IPS-11a (cell line): ENCODE measurements at regions not wholly inside any gene's neighbourhood (a gene's known extent, or its start where the extent isn't known, plus 50 kb on each side); places are given as distances from the start of the nearest gene placed in this dataset.
"Not testable (repeated sequence)": the region's sequence is repeated elsewhere in the genome, so short reads cannot be mapped to it uniquely, and the experiment has no call there.

Source experiments
- H3K4me3 ChIP-seq: one replicate; pipeline ENCODE4 v1.5.1; 2013; ENCODE audit warnings: low read depth, low read length, control low read depth

DNA sequence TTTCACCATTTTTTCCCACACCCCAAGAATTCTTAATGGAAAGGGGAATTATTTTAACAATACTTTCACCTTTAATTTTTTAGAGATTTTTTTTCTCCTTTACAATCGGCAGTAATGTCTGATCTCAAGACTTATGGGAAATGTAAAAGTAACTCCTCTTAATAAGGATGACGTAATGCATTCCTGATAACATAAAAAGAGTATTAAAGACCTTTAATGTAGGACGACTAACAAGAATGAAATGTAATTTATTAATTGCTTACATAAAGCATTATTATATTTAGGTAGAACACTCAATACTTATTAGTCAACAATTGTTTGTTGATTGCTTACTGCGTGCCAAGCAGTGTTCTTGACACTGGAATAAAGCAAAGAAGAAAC lies 416.8 kb upstream of the NAALADL2 start:
- H3K4me3 ChIP-seq, result no peak overlapping the region

DNA sequence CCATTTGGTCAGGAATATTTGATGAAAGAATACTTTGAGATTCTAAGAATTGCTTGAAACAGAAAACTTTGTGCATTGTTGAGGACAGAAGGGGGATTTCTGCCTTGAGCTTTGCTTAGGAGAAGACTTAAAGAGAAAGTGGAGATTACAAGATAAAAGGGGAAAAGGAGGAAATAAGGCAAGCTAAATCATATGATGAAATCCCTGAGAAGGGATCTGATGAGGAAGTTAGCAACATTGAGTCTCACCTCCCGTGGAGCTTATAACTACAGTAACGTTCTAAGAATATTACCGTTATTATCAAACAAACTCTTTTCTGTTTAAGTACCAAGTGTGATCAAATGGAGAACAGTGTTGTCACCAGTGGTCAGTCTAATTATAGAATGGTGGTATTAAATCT lies 414.7 kb upstream of the NAALADL2 start:
- H3K4me3 ChIP-seq, result no peak overlapping the region

DNA sequence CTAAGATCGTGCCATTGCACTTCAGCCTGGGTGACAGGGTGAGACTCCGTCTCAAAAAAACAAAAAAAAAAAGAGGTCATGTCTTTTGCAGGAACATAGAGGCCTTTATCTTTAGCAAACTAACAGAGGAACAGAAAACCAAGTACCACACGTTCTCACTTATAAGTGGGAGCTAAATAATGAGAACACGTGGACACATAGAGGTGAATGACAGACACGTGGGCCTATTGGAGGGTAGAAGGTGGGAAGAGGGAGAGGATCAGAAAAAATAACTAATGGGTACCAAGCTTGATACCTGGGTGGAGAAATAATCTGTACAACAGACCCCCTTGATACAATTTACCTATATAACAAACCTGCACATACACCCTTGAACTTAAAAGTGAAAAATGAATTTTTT lies 401.4 kb upstream of the NAALADL2 start:
- no peak overlapping the region for H3K4me3 ChIP-seq

DNA sequence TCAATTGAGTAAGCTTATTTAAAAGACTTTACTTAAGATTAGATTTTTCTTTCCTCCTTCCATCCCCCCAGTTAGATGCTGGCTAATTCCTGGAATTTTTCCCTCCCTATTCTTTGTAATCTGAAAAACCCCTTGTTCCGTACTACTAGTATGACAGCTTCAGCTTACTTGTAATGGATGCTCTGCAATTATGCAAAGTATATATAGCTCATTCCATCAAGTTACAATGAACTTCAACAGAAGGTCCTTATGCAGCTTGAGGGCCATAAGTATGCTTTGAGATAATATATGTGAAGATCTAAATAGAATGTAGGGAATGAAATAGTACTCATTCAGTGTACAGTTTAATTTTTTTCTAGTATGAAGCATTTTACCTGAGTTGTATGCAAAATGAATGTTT lies 398.3 kb upstream of the NAALADL2 start:
- H3K4me3 ChIP-seq, result no peak overlapping the region

DNA sequence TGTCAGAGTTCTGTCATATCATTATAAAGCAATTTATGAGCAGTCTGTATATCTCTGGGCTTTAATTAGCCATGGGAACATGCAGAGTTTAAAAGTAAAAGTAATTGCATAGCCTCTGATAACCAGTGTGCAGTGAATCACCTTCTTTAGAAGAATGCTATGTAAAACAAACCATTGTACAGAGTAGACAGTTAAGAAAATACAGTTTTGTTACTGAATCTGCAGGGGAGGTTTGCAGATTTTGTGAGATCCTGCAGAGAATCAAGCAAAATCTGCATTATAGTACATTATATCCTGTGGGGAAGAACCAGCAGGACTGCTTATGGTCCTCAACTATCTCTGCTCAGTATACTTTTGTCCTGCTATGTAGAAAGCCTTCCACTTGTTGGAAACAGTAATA lies 396.2 kb upstream of the NAALADL2 start:
- no peak overlapping the region for H3K4me3 ChIP-seq

DNA sequence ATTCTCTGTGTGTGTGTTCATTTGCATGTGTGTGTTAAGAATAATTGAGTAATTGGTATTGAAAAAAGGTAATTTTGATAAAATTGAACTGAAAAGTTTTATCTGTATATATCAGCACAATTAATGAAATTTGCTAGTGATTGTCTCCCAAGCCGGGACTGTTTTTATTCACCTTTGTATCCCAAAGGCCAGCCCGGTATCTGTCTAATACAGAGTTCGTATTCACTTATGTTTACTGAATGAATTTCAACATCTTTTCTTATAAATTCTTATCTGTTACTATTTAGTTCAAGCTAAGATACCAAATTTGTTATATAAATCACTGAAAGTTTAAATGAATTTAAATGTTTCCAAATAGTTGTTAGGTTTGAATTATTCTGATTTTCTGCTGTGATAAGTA lies 394.0 kb upstream of the NAALADL2 start:
- no peak overlapping the region for H3K4me3 ChIP-seq

DNA sequence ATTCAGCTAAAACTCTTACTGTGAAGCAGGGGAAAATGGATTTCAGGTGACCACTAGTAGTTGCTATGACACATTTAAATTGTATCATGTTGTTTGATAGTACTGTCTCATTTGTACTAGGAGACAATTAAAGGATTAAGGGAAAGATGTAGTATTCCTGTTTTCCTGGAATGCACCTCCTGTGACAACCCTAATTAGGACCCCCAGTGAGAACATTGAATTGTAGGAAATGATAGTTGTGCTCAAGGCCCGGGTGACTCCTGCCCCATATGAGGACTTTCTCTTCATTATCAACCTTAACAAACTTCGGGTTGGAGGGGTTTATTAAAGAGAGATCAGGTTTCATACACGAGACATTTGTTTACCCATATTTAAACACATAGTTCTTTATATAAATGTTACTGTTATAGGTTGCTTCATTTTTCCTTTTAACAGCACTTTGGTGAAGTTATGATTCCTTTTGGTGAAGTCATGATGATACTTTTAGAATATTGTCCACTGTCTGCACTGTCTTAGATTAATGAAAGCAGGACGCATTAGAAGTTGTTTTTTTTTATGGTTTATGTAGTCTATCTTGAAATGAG lies 392.6 kb upstream of the NAALADL2 start:
- H3K4me3 ChIP-seq, result no peak overlapping the region

DNA sequence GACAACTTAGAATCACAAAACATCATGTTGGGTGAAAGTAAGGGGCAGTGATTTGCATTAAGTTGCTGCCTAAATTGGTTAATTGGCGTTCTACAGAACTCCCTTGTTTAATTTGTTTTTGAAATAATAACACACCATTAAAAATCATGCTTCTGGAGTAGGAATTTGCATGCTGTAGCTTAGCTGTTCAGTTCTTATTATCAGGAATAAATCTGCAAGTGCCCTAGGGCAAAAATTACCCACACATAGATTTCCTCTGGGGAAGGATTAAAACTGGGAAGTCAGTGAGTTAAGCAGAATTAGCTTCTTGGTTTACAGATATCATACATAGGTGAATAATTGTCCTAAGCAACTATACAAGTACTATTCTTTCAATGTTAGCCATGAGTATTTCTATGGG lies 381.6 kb upstream of the NAALADL2 start:
- H3K4me3 ChIP-seq, result no peak overlapping the region

DNA sequence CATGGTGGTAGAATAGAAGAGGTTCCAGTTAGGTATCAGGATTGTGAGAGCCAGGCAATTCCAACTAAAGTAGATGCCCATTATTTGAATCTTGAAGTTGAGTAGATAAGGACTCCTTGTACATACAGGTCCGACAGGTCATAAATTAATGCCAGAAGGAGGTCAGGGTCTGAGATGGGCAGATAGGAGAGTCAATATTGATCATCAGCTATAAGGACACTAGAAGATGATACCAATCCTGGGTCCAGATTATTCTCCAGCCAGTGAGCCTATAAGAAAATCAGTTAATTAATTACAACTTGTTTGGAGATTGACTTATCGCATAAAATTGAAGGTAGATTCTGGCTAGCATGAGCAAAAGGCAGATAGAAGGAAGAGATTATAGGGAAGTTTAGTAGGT lies 378.4 kb upstream of the NAALADL2 start:
- H3K4me3 ChIP-seq, result no peak overlapping the region

DNA sequence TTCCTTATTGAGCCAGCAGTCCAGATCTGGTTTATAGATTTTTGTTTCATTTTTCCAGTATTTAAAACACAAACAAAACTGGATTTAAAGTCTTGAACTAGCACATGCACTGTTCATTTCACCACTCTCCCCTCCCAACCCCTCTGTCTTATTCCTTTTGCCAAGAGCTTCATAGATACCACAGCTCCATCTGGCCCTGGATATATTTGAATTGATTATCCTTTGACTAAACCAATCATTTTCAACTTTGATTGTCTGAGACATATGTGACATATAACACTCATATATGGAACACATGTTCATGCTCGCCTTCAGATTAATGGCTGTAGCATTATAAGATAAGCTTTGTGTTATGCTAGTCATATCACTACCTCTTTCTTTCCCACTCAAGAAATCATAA lies 376.6 kb upstream of the NAALADL2 start:
- H3K4me3 ChIP-seq, result no peak overlapping the region

DNA sequence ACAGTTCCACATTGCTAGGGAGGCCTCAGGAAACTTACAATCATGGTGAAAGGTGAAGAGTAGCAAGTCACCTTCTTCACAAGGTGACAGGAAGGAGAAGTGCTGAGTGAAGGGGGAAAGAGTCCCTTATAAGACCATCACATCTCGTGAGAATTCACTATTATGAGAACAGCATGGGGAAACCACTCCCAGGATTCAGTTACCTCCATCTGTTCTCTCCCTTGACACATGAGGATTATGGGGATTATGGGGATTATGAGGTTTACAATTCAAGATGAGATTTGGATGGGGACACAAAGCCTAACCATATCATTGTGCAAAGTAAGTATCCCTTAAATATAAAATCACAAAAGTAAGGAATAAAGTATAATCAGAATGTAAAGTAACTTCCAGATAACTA lies 375.9 kb upstream of the NAALADL2 start:
- no peak overlapping the region for H3K4me3 ChIP-seq

DNA sequence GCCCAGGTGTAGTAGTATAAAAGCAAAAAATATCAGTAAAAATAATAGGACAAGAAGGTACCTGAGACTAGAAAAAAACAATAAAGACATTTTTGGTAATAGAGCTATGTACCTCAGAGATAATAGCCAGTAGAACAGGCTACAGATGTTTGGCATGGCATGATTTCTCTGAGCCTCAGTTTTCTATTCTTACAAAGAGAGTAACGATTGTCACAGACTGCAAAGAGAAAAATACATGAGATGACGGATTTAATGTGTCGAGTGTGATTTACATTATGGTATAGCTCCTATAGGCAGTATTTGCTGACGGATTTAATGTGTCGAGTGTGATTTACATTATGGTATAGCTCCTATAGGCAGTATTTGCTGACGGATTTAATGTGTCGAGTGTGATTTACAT lies 375.3 kb upstream of the NAALADL2 start:
- not testable (repeated sequence) for H3K4me3 ChIP-seq

DNA sequence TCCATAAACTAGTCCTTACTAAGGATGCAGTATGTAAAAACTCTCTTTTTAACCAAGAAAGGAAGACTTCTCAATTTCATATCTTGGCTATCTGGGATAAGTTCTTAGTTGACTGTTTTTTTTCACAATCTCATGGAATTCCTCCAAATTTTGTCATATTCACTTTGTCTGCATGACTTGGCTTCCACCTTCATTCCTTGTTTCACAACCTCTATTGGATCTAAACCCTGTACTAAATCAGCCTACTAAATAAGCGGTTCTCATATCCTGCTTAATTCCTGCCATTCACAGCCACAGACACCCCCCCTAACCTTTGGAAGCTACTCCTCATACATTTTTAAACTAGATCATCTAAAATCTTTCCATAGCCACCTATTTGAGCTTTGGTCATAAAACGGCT lies 370.6 kb upstream of the NAALADL2 start:
- no peak overlapping the region for H3K4me3 ChIP-seq

DNA sequence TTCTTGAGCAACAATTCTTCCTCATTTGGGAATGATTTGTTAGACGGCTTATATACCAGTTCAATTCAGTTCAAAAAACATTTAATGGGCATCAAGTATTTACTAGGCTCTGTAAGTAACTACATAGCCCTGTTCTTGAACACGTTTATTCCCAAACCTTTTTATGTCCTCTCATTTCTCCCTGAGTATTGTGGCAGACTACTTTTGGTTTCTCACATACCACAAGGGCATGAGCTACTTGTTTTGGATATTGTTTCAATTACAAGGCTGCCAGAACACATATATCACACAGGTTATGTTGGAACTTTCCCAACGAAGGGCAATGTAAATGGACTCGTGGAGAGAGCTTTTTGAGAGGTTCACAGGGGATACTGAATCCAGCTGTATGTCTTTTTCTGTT lies 363.8 kb upstream of the NAALADL2 start:
- no peak overlapping the region for H3K4me3 ChIP-seq

DNA sequence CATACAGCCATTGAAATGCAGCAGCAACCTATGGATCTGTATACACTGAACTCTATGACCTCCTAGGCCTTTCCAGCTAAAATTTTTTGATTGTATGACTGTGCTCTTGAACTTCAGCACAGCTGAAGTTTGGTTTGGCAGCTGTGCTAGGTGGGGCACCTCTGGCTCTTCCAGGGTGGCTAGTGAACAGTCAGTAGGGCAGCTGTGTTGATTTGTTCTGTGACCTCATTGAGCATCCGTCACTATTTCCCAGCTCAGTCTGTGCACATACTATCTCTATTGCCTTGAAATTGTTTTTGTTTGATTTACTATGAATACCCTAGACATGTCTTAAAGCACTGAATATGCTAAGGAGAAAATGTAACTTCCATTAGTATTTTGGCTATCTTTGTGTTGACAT lies 363.2 kb upstream of the NAALADL2 start:
- no peak overlapping the region for H3K4me3 ChIP-seq

DNA sequence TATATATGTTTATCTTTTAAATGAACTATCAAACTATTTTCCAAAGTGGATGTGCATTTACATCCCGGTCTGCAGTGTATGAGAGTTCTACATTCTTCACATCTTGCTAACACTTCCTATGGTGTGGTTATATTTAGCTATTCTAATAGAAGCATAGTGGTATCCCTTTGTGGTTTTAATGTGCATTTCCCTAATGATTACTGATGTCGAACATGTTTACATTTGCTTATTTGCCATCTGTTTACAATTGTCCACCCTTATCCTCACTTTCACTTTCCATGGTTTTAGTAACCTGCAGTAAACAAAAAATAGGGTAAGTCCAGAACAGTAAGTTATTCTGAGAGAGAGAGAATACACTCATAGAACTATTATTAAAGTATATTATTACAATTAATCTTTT lies 360.5 kb upstream of the NAALADL2 start:
- H3K4me3 ChIP-seq, result no peak overlapping the region

DNA sequence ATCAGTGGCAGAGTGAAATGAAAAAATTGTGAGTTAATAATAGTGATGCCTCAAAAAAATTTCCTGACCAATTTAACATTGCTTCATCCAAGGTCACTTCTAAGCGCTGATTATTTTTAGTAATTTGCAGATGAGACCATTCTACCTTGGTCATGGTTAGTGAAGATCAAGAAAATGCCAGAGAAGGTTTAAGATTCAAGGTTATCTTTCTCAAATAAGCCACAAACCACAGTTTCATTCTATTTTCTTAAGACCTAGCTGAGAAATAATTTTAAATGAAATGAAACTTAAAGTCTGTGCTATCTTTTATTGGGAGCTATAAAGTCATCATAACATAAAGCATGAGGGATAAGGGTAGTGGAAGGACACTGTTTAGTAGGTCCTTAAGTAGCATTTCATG lies 353.9 kb upstream of the NAALADL2 start:
- no peak overlapping the region for H3K4me3 ChIP-seq

DNA sequence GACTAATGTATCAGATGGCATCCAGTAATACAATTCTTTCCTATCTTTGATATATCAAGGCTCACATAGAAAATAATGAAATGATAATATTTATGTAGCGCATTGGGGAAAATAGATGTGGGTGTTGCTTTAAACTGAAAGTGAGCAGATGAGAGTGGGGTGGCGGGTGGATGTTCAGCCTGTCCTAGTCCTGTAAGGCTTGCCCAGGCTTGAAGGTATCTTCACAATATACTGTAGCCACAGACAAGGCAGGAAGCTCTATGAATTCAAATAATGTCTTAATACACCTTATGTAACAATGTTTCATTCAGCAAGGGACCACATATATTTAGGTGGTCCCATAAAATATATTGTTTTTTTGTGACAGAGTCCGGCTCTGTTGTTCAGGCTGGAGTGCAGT lies 334.9 kb upstream of the NAALADL2 start:
- H3K4me3 ChIP-seq, result no peak overlapping the region

DNA sequence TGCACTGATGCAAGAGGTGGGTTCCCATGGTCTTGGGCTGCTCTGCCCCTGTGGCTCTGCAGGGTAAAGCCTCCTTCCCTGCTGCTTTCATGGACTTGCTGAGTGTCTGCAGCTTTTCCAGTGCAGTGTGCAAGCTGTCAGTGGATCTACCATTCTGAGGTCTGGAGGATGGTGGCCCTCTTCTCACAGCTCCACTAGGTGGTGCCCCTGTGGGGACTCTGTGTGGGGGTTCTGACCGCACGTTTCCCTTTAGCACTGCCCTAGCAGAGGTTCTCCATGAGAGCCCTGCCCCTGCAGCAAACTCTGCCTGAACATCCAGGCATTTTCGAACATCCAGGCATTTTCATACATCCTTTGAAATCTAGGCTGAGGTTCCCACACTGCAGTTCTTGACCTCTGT lies 329.8 kb upstream of the NAALADL2 start:
- no peak overlapping the region for H3K4me3 ChIP-seq

DNA sequence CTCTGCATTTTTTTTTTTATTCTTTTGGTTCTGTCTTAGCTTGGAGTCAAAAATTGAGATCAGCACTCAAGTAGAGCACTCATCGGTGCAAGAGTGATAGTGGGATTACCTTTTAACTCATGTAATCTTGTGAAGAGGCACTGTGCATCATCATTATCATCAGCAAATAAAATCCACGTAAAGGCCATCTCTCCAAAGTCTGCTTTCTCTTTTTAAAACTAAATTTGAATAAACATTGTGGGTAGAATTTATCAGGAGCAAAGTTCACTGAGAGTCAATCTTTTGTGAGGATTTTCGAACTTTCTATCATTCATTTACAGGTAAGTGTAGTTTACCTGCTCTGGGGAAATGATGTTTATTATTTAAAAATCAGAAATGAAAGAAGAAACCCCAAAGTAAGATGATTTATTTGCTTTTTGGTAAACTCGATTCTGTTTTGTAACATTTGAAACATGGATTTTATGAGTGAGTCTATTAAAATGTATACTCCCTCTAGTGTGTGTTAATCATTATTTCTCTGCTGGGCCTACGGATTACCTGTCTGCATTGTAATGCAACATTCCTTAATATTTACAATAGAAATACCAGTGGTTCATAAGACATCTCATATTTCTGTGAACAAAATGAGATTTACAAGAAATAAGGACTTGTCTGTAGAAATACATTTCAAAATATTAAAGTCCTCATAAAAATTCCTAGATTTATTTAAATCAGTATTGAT lies 327.7 kb upstream of the NAALADL2 start:
- no peak overlapping the region for H3K4me3 ChIP-seq

DNA sequence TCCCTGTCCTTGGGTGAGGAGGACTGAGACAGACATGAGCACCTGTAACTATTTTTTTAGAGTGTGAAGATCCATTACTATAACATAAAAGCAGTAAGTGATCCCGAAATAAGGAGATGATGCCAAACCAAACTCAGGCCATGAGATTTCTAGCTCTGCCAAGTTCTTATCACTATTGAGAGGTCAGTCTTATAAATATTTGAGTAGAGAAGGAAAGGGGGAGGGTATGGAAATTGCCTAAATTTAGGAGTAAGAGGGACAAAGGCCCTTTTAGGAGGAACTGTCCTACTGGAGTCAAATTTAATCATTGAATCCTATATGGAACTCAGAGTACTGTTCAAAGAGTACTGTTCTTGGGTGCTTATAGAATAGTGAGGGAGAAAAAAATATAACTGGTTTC lies 326.9 kb upstream of the NAALADL2 start:
- no peak overlapping the region for H3K4me3 ChIP-seq

DNA sequence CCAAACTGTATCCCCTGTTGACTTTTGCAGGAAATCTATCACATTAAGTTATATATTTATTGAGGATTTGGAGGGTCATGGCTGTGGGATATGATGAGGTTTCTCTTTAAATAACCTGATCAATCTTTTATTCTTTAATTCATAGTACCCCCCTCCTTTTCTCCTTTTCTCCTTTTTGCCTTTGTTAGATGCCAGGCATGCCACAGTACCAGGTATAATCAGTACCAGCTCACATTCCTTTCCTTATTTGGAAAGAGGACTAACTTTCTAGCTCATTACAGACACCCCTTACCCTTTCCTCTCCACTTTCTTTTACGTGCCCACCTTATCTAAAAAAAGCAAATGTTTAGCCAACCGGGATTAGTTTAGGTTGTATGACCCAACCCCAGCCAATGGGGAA lies 326.4 kb upstream of the NAALADL2 start:
- H3K4me3 ChIP-seq, result no peak overlapping the region

DNA sequence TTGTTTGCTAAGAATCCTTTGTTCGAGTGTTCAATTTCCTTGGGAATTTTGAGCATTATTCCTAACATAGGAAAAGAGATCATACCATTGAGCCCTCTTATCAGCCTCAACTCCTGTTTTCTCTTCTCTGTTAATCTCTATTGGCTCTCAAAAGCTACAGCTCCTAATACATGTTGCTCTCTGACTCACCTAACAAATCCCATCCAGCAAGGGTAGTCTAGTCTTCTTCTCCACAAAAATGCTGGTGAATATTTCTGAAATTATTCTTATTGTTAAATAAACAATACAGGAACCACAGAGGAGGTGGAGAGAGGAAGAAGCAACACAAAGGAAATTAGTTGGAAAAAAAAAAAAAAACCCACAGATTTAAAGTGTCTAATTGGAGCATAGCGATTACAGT lies 325.8 kb upstream of the NAALADL2 start:
- H3K4me3 ChIP-seq, result no peak overlapping the region
